C4-2B (cell line): ENCODE measurements at regions not wholly inside any gene's neighbourhood (a gene's known extent, or its start where the extent isn't known, plus 50 kb on each side); places are given as distances from the start of the nearest gene placed in this dataset.
A peak's percentile ranks its signal among the peaks of the same experiment; 100 is the strongest.

Experiments
- H3K27ac ChIP-seq: fragments of 450-650 bp; 2 replicates; pipeline ENCODE4 v1.5.1; 2017
- CTCF ChIP-seq: fragments of 450-650 bp; conservative IDR thresholded peaks from 2 replicates; pipeline ENCODE4 v1.5.1; 2017; ENCODE audit warnings: mild to moderate bottlenecking
- ZFX ChIP-seq: fragments of 450-650 bp; IDR thresholded peaks from 2 replicates; pipeline ENCODE4 v1.6.1; 2017

- no peak overlapping the region for H3K27ac ChIP-seq
- TF ChIP-seq CTCF (no peak), ZFX (no peak)
These were observed 675.7 kb downstream of the METTL4 start for GRCh38 chr18:1895456-1896185.

GRCh38 chr18:1906421-1906820 is 664.9 kb downstream of the METTL4 start:
- H3K27ac ChIP-seq: no peak overlapping the region
- TF ChIP-seq ZFX: no peak
- no peak for TF ChIP-seq CTCF

GRCh38 chr18:1907470-1908206 is 663.7 kb downstream of the METTL4 start:
- TF ChIP-seq CTCF (no peak), ZFX (no peak)
- H3K27ac ChIP-seq: no peak overlapping the region

- TF ChIP-seq CTCF (peak; percentile 70), ZFX (no peak)
- H3K27ac ChIP-seq: no peak overlapping the region
These were observed 656.8 kb downstream of the METTL4 start for GRCh38 chr18:1914489-1914888.

- TF ChIP-seq ZFX: no peak
- TF ChIP-seq CTCF: no peak
- no peak overlapping the region for H3K27ac ChIP-seq
These were observed 654.3 kb downstream of the METTL4 start for GRCh38 chr18:1916869-1917523.

GRCh38 chr18:1917569-1917968 is 653.7 kb downstream of the METTL4 start:
- H3K27ac ChIP-seq: no peak overlapping the region
- TF ChIP-seq ZFX: no peak

- TF ChIP-seq ZFX: no peak
- no peak for TF ChIP-seq CTCF
- no peak overlapping the region for H3K27ac ChIP-seq
These were observed 649.2 kb downstream of the METTL4 start for GRCh38 chr18:1922066-1922465.
